Mesodermal cell (in vitro differentiated cells): ENCODE measurements at regions not wholly inside any gene's neighbourhood (a gene's known extent, or its start where the extent isn't known, plus 50 kb on each side); places are given as distances from the start of the nearest gene placed in this dataset.
"Not testable (repeated sequence)": the region's sequence is repeated elsewhere in the genome, so short reads cannot be mapped to it uniquely, and the experiment has no call there.

Experiments used
- H3K27ac ChIP-seq: 2 replicates; pipeline ENCODE4 v1.7.0; 2013; ENCODE audit warnings: mild to moderate bottlenecking, low read depth, low read length, moderate library complexity; ENCODE audit not compliant: severe bottlenecking
- H3K36me3 ChIP-seq: 2 replicates; pipeline ENCODE4 v1.7.1; 2013; ENCODE audit warnings: mild to moderate bottlenecking, low read length, moderate library complexity; ENCODE audit not compliant: control insufficient read depth, insufficient read depth
- H3K4me1 ChIP-seq: one replicate; pipeline ENCODE4 v1.7.1; 2013; ENCODE audit warnings: mild to moderate bottlenecking, low read length; ENCODE audit not compliant: insufficient read depth, control insufficient read depth, poor library complexity, severe bottlenecking
- H3K4me3 ChIP-seq: 2 replicates; pipeline ENCODE4 v1.7.0; 2013; ENCODE audit warnings: low read length, control low read depth, mild to moderate bottlenecking; ENCODE audit not compliant: insufficient read depth, poor library complexity, severe bottlenecking; ENCODE audit errors: extremely low read depth
- H3K9me3 ChIP-seq: 2 replicates; pipeline ENCODE4 v1.7.1; 2013; ENCODE audit warnings: mild to moderate bottlenecking, low read length, moderate library complexity; ENCODE audit not compliant: control insufficient read depth
- WGBS, 2 experiments: methylation state at CpG; one replicate each; pipeline ENCODE4 v1.1.5; 2013; ENCODE audit warnings: missing lambda C conversion rate in 2 of 2; ENCODE audit not compliant: insufficient coverage in 2 of 2; 5-methylcytosine and 5-hydroxymethylcytosine counted together

- no peak overlapping the region for H3K27ac ChIP-seq
- H3K36me3 ChIP-seq, result no peaks in the 10 kb centered on the region
- H3K4me1 ChIP-seq, result no peaks in the 10 kb centered on the region
- no peaks in the 10 kb centered on the region for H3K9me3 ChIP-seq
- WGBS, 2 experiments, result 80 to 89% methylated on average over 1 to 2 of the region's 2 CpGs
- H3K4me3 ChIP-seq, result no peak overlapping the region
Measured at GRCh38 chr1:241447031-241447644, 72.4 kb downstream of the FH start.

- H3K9me3 ChIP-seq, result no peaks in the 10 kb centered on the region
- H3K4me3 ChIP-seq, result no peak overlapping the region
- no peaks in the 10 kb centered on the region for H3K36me3 ChIP-seq
- H3K27ac ChIP-seq, result no peak overlapping the region
- 46 to 50% methylated on average over 2 of the region's 3 CpGs for WGBS, 2 experiments
- no peaks in the 10 kb centered on the region for H3K4me1 ChIP-seq
Measured at GRCh38 chr1:241444836-241445235, 74.7 kb downstream of the FH start.

- Histone ChIP-seq H3K4me3 (no peak overlapping the region), H3K27ac (no peak overlapping the region), H3K4me1 (no peaks in the 10 kb centered on the region), H3K36me3 (no peaks in the 10 kb centered on the region), H3K9me3 (no peaks in the 10 kb centered on the region)
- WGBS, 2 experiments, result 100% methylated on average over 1 of the region's 2 CpGs; no CpG with 5 or more reads in 1 of the 2 experiments
Measured at GRCh38 chr1:241443561-241443960, 76.0 kb downstream of the FH start.

GRCh38 chr1:241442686-241443085 lies 76.9 kb downstream of the FH start:
- 60 to 80% methylated on average over 2 of the region's 4 CpGs for WGBS, 2 experiments
- Histone ChIP-seq H3K27ac (no peak overlapping the region), H3K4me3 (no peak overlapping the region), H3K36me3 (no peaks in the 10 kb centered on the region), H3K9me3 (no peaks in the 10 kb centered on the region), H3K4me1 (no peaks in the 10 kb centered on the region)

GRCh38 chr1:241440904-241441303 lies 78.7 kb downstream of the FH start:
- Histone ChIP-seq H3K9me3 (no peaks in the 10 kb centered on the region), H3K4me1 (no peaks in the 10 kb centered on the region), H3K36me3 (no peaks in the 10 kb centered on the region), H3K27ac (no peak overlapping the region), H3K4me3 (no peak overlapping the region)
- 80 to 82% methylated on average over 2 of the region's 2 CpGs for WGBS, 2 experiments

GRCh38 chr1:241438686-241439085 lies 80.9 kb downstream of the FH start:
- not testable (repeated sequence) for H3K9me3 ChIP-seq, H3K4me1 ChIP-seq, H3K27ac ChIP-seq, H3K36me3 ChIP-seq, H3K4me3 ChIP-seq
- WGBS, 2 experiments, result 80 to 100% methylated on average over 2 of the region's 2 CpGs

GRCh38 chr1:241432241-241432640 lies 75.2 kb upstream of the RGS7 start:
- no peak overlapping the region for H3K27ac ChIP-seq
- no peaks in the 10 kb centered on the region for H3K36me3 ChIP-seq
- H3K9me3 ChIP-seq, result no peaks in the 10 kb centered on the region
- 94 to 100% methylated on average over 1 to 2 of the region's 4 CpGs for WGBS, 2 experiments
- H3K4me1 ChIP-seq, result no peaks in the 10 kb centered on the region
- no peak overlapping the region for H3K4me3 ChIP-seq

GRCh38 chr1:241425091-241425490 lies 68.1 kb upstream of the RGS7 start:
- not testable (repeated sequence) for H3K4me3 ChIP-seq, H3K27ac ChIP-seq, H3K9me3 ChIP-seq, H3K4me1 ChIP-seq, H3K36me3 ChIP-seq
- no CpG with 5 or more reads among the region's 4 CpGs for WGBS, 2 experiments

GRCh38 chr1:241424480-241424971 lies 67.5 kb upstream of the RGS7 start:
- H3K4me3 ChIP-seq, result peak overlapping the region; percentile 44
- 53% methylated on average over 16 to 17 of the region's 21 CpGs for WGBS, 2 experiments
- H3K36me3 ChIP-seq, result no peaks in the 10 kb centered on the region
- no peaks in the 10 kb centered on the region for H3K9me3 ChIP-seq
- no peaks in the 10 kb centered on the region for H3K4me1 ChIP-seq
- no peak overlapping the region for H3K27ac ChIP-seq

GRCh38 chr1:241423541-241424479 lies 66.8 kb upstream of the RGS7 start:
- H3K27ac ChIP-seq, result no peak overlapping the region
- no peaks in the 10 kb centered on the region for H3K36me3 ChIP-seq
- H3K4me3 ChIP-seq, result peak overlapping the region; percentile 44
- no peaks in the 10 kb centered on the region for H3K4me1 ChIP-seq
- 2 to 3% methylated on average over 48 to 53 of the region's 61 CpGs for WGBS, 2 experiments
- no peaks in the 10 kb centered on the region for H3K9me3 ChIP-seq

- Histone ChIP-seq H3K9me3 (no peaks in the 10 kb centered on the region), H3K4me1 (no peaks in the 10 kb centered on the region), H3K36me3 (no peaks in the 10 kb centered on the region), H3K4me3 (no peak overlapping the region), H3K27ac (no peak overlapping the region)
- 89 to 96% methylated on average over 5 to 6 of the region's 6 CpGs for WGBS, 2 experiments
Measured at GRCh38 chr1:241422470-241422869, 65.5 kb upstream of the RGS7 start.
